HUES64 (cell line): ENCODE measurements at regions not wholly inside any gene's neighbourhood (a gene's known extent, or its start where the extent isn't known, plus 50 kb on each side); places are given as distances from the start of the nearest gene placed in this dataset.

Experiments used
- H3K27ac ChIP-seq: 2 replicates; pipeline ENCODE4 v1.7.0; 2013; ENCODE audit warnings: low read depth, low read length, inconsistent platforms
- H3K27me3 ChIP-seq: 2 replicates; pipeline ENCODE4 v1.6.1; 2013; ENCODE audit warnings: mild to moderate bottlenecking, low read length; ENCODE audit not compliant: insufficient read depth
- H3K36me3 ChIP-seq: 2 replicates; pipeline ENCODE4 v1.6.1; 2013; ENCODE audit warnings: mild to moderate bottlenecking, low read length; ENCODE audit not compliant: insufficient read depth
- H3K4me1 ChIP-seq: 2 replicates; pipeline ENCODE4 v1.6.1; 2013; ENCODE audit warnings: mild to moderate bottlenecking, low read length, moderate library complexity; ENCODE audit not compliant: insufficient read depth
- H3K4me3 ChIP-seq: 2 replicates; pipeline ENCODE4 v1.5.1; 2013; ENCODE audit warnings: mild to moderate bottlenecking, low read length, moderate library complexity
- H3K9ac ChIP-seq: 2 replicates; pipeline ENCODE4 v1.6.1; 2013; ENCODE audit warnings: mild to moderate bottlenecking, low read depth, low read length
- H3K9me3 ChIP-seq: 2 replicates; pipeline ENCODE4 v1.6.1; 2013; ENCODE audit warnings: low read depth, low read length; ENCODE audit not compliant: insufficient read depth
- WGBS: fragments of 150-250, 120-280 bp; methylation state at CpG from one replicate; pipeline ENCODE4 v1.1.7; 2013; ENCODE audit warnings: missing lambda C conversion rate; 5-methylcytosine and 5-hydroxymethylcytosine counted together

DNA sequence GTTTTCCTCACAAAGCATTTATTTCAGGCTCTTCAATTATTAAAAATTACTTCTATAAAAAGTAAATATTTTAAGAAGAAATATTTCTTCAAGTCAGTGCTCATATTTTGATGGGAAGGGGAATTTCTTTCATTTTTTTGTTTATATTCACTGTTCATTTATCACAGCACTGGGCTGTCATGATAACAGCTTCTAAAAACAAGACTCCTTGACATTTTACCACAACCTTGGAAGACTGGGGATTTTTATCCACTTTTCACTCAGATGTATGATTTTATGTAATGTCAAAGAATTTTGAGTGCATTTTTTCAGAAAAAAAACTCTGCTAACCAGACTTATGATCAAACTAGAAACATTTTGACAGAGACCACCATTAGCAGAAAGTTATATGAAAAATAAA, 149.7 kb downstream of the PHLDA1 start:
- no peak overlapping the region for H3K9ac ChIP-seq
- no peaks in the 10 kb centered on the region for H3K36me3 ChIP-seq
- H3K27me3 ChIP-seq = no peaks in the 10 kb centered on the region
- H3K27ac ChIP-seq = no peak overlapping the region
- no peak overlapping the region for H3K4me3 ChIP-seq
- H3K9me3 ChIP-seq = no peaks in the 10 kb centered on the region
- peaks cover 59% of the 10 kb centered on the region for H3K4me1 ChIP-seq

GRCh38 chr12:75877763-75878621, 153.6 kb downstream of the PHLDA1 start:
- Histone ChIP-seq H3K9me3 (no peaks in the 10 kb centered on the region), H3K4me3 (no peak overlapping the region), H3K27me3 (no peaks in the 10 kb centered on the region), H3K27ac (no peak overlapping the region), H3K4me1 (peaks cover 45% of the 10 kb centered on the region), H3K9ac (no peak overlapping the region), H3K36me3 (no peaks in the 10 kb centered on the region)
- WGBS = 63% methylated on average over 13 of the region's 13 CpGs

DNA sequence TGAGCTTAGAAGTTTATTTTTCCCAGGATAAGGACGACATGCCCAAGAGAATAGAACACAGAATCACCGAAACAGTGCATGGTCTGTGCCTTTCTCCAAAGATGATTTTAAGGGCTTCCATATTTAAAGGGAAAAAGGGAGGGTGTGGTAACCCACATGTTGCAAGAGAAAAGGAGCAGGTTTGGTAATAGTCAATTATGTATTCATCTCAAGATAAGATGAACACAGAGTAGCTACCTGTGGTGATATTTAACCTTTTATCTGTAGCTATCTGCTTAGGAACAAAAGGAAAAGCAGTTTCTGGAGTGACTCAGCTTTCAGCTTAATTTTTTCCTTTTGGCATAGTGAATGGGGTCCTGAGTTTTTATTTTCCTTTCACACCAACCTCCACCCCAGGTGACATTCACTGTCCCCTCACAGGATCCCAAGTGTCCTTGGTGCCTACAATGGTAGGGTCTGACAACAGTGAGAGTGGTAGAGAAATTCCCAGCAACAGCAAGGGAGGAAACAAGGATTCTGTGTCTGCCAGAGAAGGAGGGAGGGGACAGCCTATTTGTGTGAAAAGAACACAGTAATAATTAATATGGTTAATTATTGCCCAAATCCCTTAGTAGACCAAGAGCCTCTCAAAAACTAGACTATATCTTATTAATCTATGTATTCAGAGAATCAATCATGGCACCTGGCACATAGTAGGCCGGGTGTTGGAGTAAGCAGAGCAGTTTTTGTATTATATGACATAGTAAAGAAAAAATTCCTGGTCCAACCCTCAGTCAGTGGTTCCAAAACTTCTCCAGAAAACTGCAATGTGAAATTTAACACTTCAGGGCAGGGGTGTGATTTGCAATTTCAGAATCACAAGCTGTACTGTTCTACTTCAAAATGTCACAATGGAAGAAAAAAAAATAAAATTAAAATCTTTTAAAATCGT, 154.5 kb downstream of the PHLDA1 start:
- peaks cover 36% of the 10 kb centered on the region for H3K4me1 ChIP-seq
- H3K9ac ChIP-seq = no peak overlapping the region
- no peaks in the 10 kb centered on the region for H3K27me3 ChIP-seq
- 79% methylated on average over 2 of the region's 4 CpGs for WGBS
- H3K4me3 ChIP-seq = no peak overlapping the region
- H3K9me3 ChIP-seq = no peaks in the 10 kb centered on the region
- H3K36me3 ChIP-seq = no peaks in the 10 kb centered on the region
- H3K27ac ChIP-seq = peak overlapping the region; percentile 56

GRCh38 chr12:75874441-75874840, 157.1 kb downstream of the PHLDA1 start:
- Histone ChIP-seq H3K9ac (no peak overlapping the region), H3K4me1 (peaks cover 28% of the 10 kb centered on the region), H3K27me3 (no peaks in the 10 kb centered on the region), H3K27ac (no peak overlapping the region), H3K4me3 (no peak overlapping the region), H3K36me3 (no peaks in the 10 kb centered on the region), H3K9me3 (no peaks in the 10 kb centered on the region)
- WGBS = 89% methylated on average over 2 of the region's 2 CpGs

DNA sequence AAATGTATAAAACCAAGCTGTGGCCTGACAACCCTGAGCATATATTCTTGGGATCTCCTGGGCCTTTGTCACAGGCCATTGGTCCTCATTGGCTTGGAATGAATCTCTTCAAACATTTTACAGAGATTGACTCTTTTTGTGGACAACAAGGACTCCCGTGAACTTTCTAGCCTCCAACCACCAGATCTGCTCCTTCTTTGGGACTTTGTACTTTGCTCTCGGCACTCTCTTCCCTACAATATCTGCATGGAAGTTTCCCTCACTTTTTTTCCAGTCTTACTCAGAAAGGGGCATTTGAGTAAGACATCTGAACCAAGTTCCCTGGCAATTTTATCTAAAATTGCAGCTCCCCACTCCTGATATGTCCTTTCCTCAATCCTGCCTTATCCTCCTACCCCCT, 158.8 kb downstream of the PHLDA1 start:
- Histone ChIP-seq H3K27ac (no peak overlapping the region), H3K9me3 (no peaks in the 10 kb centered on the region), H3K4me3 (no peak overlapping the region), H3K4me1 (peaks cover 19% of the 10 kb centered on the region), H3K36me3 (no peaks in the 10 kb centered on the region), H3K27me3 (no peaks in the 10 kb centered on the region), H3K9ac (no peak overlapping the region)
- 94% methylated on average over 2 of the region's 2 CpGs for WGBS

GRCh38 chr12:75870878-75871277, 160.7 kb downstream of the PHLDA1 start:
- Histone ChIP-seq H3K27ac (no peak overlapping the region), H3K4me1 (peaks cover 4% of the 10 kb centered on the region; the same call in 1 of the 2 replicates), H3K9ac (no peak overlapping the region), H3K36me3 (no peaks in the 10 kb centered on the region), H3K4me3 (no peak overlapping the region), H3K9me3 (no peaks in the 10 kb centered on the region), H3K27me3 (no peaks in the 10 kb centered on the region)
- WGBS = 89% methylated on average over 1 of the region's 2 CpGs

- H3K27me3 ChIP-seq = no peaks in the 10 kb centered on the region
- WGBS = 89% methylated on average over 1 of the region's 3 CpGs
- no peaks in the 10 kb centered on the region for H3K36me3 ChIP-seq
- no peak overlapping the region for H3K4me3 ChIP-seq
- peaks cover 4% of the 10 kb centered on the region; the same call in 1 of the 2 replicates for H3K4me1 ChIP-seq
- H3K27ac ChIP-seq = no peak overlapping the region
- H3K9me3 ChIP-seq = no peaks in the 10 kb centered on the region
- H3K9ac ChIP-seq = no peak overlapping the region
These were observed 163.1 kb downstream of the PHLDA1 start for GRCh38 chr12:75868501-75868900.

DNA sequence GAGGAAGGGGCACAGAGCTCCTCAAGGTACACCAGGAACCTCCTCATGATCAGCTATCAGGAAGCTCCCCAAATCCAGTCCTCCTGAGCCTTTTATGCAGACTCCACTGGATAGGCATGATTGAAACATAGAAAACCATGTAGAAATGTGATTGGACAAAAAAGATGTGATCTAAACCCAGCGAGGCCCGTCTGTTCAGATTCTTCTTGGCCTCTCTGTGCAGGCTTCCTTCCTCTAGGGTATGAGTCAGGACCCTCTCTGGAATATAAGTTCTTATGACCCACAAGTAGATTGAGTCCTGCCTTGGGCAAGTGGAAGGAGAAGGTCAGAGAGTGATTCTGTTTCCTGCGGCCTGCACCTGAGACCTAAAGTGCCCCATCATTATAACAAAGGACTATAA, 166.3 kb downstream of the PHLDA1 start:
- Histone ChIP-seq H3K9ac (no peak overlapping the region), H3K9me3 (no peaks in the 10 kb centered on the region), H3K4me1 (no peaks in the 10 kb centered on the region), H3K27ac (no peak overlapping the region), H3K36me3 (no peaks in the 10 kb centered on the region), H3K27me3 (no peaks in the 10 kb centered on the region), H3K4me3 (no peak overlapping the region)
- 93% methylated on average over 2 of the region's 3 CpGs for WGBS

DNA sequence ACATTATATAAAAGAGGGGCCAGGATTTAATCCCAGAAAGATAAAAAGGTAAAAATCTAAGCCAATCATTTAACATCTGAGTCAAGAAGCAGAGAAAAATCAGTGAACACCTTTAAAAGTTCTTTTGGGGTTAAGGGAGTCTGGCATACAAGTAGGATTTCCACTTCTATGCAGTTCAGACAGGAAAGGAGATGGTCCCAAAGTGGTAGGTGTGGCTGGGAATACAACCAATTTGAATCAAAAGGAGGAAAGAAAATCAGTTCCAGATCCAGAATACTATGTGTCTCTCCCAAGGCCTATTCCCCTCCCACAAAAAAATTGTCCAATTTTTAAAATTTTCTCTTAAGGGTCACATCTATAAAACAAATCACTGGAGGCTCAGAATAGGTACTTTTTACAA, 167.4 kb downstream of the PHLDA1 start:
- Histone ChIP-seq H3K9me3 (no peaks in the 10 kb centered on the region), H3K9ac (no peak overlapping the region), H3K27me3 (no peaks in the 10 kb centered on the region), H3K4me1 (no peaks in the 10 kb centered on the region), H3K27ac (no peak overlapping the region), H3K4me3 (no peak overlapping the region), H3K36me3 (no peaks in the 10 kb centered on the region)

GRCh38 chr12:75863533-75863932, 168.0 kb downstream of the PHLDA1 start:
- Histone ChIP-seq H3K4me3 (no peak overlapping the region), H3K27ac (no peak overlapping the region)

DNA sequence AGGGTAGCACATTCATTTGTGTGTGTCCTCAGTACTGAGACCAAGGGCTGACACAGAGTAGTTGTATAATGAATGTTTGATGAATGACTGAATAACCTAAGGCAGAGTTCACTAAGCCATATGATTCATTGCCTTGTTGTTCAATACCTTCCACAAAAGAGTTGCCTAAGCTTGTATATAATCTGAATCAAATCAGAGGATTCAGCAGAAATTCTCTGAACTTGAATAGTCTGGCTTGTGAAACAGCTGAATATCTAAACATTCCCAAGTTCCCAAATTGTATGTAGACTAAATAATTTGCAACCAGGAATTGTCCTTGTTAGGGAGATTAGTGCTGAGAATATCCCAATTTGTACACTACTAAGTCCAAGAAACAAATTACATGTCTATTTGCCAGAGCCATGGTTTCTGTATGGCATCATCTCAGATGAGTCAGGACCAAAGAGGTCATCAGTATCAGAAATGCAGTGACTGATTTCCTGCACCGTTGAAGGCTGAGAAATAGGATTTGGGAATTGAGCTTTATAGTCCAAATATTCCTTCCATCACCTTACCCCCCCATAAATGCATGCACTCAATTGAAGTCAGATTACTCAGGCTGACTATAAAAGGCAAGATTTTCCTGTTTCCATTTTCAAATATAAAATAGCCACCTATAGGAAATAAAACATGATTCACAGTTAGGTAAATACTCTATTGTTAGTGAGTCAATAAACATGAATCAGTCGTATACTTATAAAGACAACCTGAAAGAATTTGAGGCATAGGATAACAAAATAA, 168.7 kb downstream of the PHLDA1 start:
- no peak overlapping the region for H3K27ac ChIP-seq

More at GRCh38 chr12:75863533-75863932, 168.0 kb downstream of the PHLDA1 start:
- Histone ChIP-seq H3K9me3 (no peaks in the 10 kb centered on the region), H3K9ac (no peak overlapping the region), H3K4me1 (no peaks in the 10 kb centered on the region), H3K27me3 (no peaks in the 10 kb centered on the region), H3K36me3 (no peaks in the 10 kb centered on the region)
- WGBS = 89% methylated on average over 7 of the region's 7 CpGs

More for the DNA sequence above, 168.7 kb downstream of the PHLDA1 start:
- H3K9ac ChIP-seq = no peak overlapping the region
- no peaks in the 10 kb centered on the region for H3K4me1 ChIP-seq
- H3K27me3 ChIP-seq = no peaks in the 10 kb centered on the region
- WGBS = 82% methylated on average over 1 of the region's 2 CpGs
- no peaks in the 10 kb centered on the region for H3K9me3 ChIP-seq
- H3K36me3 ChIP-seq = no peaks in the 10 kb centered on the region
- H3K4me3 ChIP-seq = no peak overlapping the region
